ENCODE measurements at regions not wholly inside any gene's neighbourhood (a gene's known extent, or its start where the extent isn't known, plus 50 kb on each side); places are given as distances from the start of the nearest gene placed in this dataset.
A peak's percentile ranks its signal among the peaks of the same experiment; 100 is the strongest.

GRCh38 chr13:22592515-22592914, 588.3 kb upstream of the SGCG start:
- H3K4me3 Mint-ChIP-seq: no peak overlapping the region
- no peaks in the 10 kb centered on the region for H3K36me3 Mint-ChIP-seq (ENCODE audit: low read depth)
- H3K4me1 Mint-ChIP-seq: peaks cover 35% of the 10 kb centered on the region
- H3K27me3 Mint-ChIP-seq (ENCODE audit: low read depth): no peaks in the 10 kb centered on the region
- H3K27ac Mint-ChIP-seq: peak overlapping the region in 1 of 3 experiments; percentile 26
- no peak for TF ChIP-seq CTCF (IDR thresholded peaks at IDR 0.05; ENCODE audit: unreplicated experiment in 3 of 3)
- peaks cover 2% of the 10 kb centered on the region for H3K9me3 Mint-ChIP-seq

GRCh38 chr13:22594041-22594440, 586.7 kb upstream of the SGCG start:
- Mint-ChIP-seq H3K27me3 (ENCODE audit: low read depth) (no peaks in the 10 kb centered on the region), H3K27ac (peak overlapping the region in 1 of 3 experiments; percentile 58), H3K9me3 (no peaks in the 10 kb centered on the region), H3K36me3 (ENCODE audit: low read depth) (no peaks in the 10 kb centered on the region), H3K4me1 (peaks cover 37% of the 10 kb centered on the region), H3K4me3 (no peak overlapping the region)
- no peak for TF ChIP-seq CTCF (IDR thresholded peaks at IDR 0.05; ENCODE audit: unreplicated experiment in 3 of 3)

- Mint-ChIP-seq H3K36me3 (ENCODE audit: low read depth) (no peaks in the 10 kb centered on the region), H3K27me3 (ENCODE audit: low read depth) (no peaks in the 10 kb centered on the region), H3K27ac (peak overlapping the region; percentile 43 to 59 (median 58)), H3K9me3 (no peaks in the 10 kb centered on the region), H3K4me3 (peak overlapping the region in 1 of 3 experiments; percentile 21), H3K4me1 (peaks cover 45% of the 10 kb centered on the region)
- TF ChIP-seq CTCF (IDR thresholded peaks at IDR 0.05; ENCODE audit: unreplicated experiment in 3 of 3): no peak
Observed at GRCh38 chr13:22596171-22596863, 584.5 kb upstream of the SGCG start.

- Mint-ChIP-seq H3K27me3 (ENCODE audit: low read depth) (no peaks in the 10 kb centered on the region), H3K4me3 (no peak overlapping the region), H3K36me3 (ENCODE audit: low read depth) (no peaks in the 10 kb centered on the region), H3K27ac (peak overlapping the region in 2 of 3 experiments; percentile 61 to 62), H3K9me3 (peaks cover 10% of the 10 kb centered on the region), H3K4me1 (peaks cover 37% of the 10 kb centered on the region)
- no peak for TF ChIP-seq CTCF (IDR thresholded peaks at IDR 0.05; ENCODE audit: unreplicated experiment in 3 of 3)
Observed at GRCh38 chr13:22599156-22599555, 581.6 kb upstream of the SGCG start.

- TF ChIP-seq CTCF (IDR thresholded peaks at IDR 0.05; ENCODE audit: unreplicated experiment in 3 of 3): no peak
- H3K4me3 Mint-ChIP-seq: no peak overlapping the region
- H3K27me3 Mint-ChIP-seq (ENCODE audit: low read depth): no peaks in the 10 kb centered on the region
- no peak overlapping the region for H3K27ac Mint-ChIP-seq
- H3K9me3 Mint-ChIP-seq: peaks cover 7% of the 10 kb centered on the region
- no peaks in the 10 kb centered on the region for H3K4me1 Mint-ChIP-seq
- H3K36me3 Mint-ChIP-seq (ENCODE audit: low read depth): peaks cover 4% of the 10 kb centered on the region
Observed at GRCh38 chr13:22618002-22618401, 562.8 kb upstream of the SGCG start.

GRCh38 chr13:22625691-22626090, 555.1 kb upstream of the SGCG start:
- Mint-ChIP-seq H3K4me3 (peak overlapping the region in 1 of 3 experiments; percentile 35), H3K9me3 (peaks cover 20% of the 10 kb centered on the region), H3K4me1 (peaks cover 14% of the 10 kb centered on the region), H3K27ac (no peak overlapping the region), H3K27me3 (ENCODE audit: low read depth) (no peaks in the 10 kb centered on the region), H3K36me3 (ENCODE audit: low read depth) (no peaks in the 10 kb centered on the region)
- no peak for TF ChIP-seq CTCF (IDR thresholded peaks at IDR 0.05; ENCODE audit: unreplicated experiment in 3 of 3)

All from nephron (organoid).